ENCODE measurements at regions not wholly inside any gene's neighbourhood (a gene's known extent, or its start where the extent isn't known, plus 50 kb on each side); places are given as distances from the start of the nearest gene placed in this dataset.

GRCh38 chr12:9329019-9329418 lies 120.8 kb upstream of the PZP start:
- TF ChIP-seq POLR2A (IDR thresholded peaks at IDR 0.05): no peak
- TF ChIP-seq, protein P1, sequence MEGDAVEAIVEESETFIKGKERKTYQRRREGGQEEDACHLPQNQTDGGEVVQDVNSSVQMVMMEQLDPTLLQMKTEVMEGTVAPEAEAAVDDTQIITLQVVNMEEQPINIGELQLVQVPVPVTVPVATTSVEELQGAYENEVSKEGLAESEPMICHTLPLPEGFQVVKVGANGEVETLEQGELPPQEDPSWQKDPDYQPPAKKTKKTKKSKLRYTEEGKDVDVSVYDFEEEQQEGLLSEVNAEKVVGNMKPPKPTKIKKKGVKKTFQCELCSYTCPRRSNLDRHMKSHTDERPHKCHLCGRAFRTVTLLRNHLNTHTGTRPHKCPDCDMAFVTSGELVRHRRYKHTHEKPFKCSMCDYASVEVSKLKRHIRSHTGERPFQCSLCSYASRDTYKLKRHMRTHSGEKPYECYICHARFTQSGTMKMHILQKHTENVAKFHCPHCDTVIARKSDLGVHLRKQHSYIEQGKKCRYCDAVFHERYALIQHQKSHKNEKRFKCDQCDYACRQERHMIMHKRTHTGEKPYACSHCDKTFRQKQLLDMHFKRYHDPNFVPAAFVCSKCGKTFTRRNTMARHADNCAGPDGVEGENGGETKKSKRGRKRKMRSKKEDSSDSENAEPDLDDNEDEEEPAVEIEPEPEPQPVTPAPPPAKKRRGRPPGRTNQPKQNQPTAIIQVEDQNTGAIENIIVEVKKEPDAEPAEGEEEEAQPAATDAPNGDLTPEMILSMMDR (IDR thresholded peaks at IDR 0.05): no peak
